AG04450 (cell line): ENCODE measurements at regions not wholly inside any gene's neighbourhood (a gene's known extent, or its start where the extent isn't known, plus 50 kb on each side); places are given as distances from the start of the nearest gene placed in this dataset.
"Not testable (repeated sequence)": the region's sequence is repeated elsewhere in the genome, so short reads cannot be mapped to it uniquely, and the experiment has no call there.

Experiments
- CTCF ChIA-PET: fragments of 300-600, 350-600 bp; formaldehyde crosslinking; extraction: SDS; loops from one replicate; lab custom pipeline; 2022; ENCODE audit warnings: antibody characterized with exemption, inconsistent platforms; lab: Charles Lee
- POLR2A ChIA-PET: fragments of 350-600 bp; formaldehyde crosslinking; extraction: SDS; loops from one replicate; lab custom pipeline; 2021; ENCODE audit warnings: antibody characterized with exemption, inconsistent platforms; lab: Yijun Ruan, JAX
- DNase-seq: peaks from one replicate; pipeline ENCODE4 v3.0.0-alpha.2; 2011; ENCODE audit warnings: low read depth, low spot score
- H3K27ac ChIP-seq: one replicate; pipeline ENCODE4 v1.5.1; 2012; ENCODE audit warnings: low read depth, low read length, control low read depth
- H3K27me3 ChIP-seq: one replicate; pipeline ENCODE4 v1.6.0; 2012; ENCODE audit warnings: low read length; ENCODE audit not compliant: control insufficient read depth, insufficient read depth
- H3K4me3 ChIP-seq: 2 replicates; pipeline ENCODE4 v1.5.1; 2011; ENCODE audit warnings: mild to moderate bottlenecking, low read depth, low read length, control low read depth
- H3K9me3 ChIP-seq: 2 replicates; pipeline ENCODE4 v1.5.1; 2012; ENCODE audit warnings: low read length; ENCODE audit not compliant: control insufficient read depth, insufficient read depth

- H3K27me3 ChIP-seq, H3K9me3 ChIP-seq, CTCF ChIA-PET, DNase-seq, H3K4me3 ChIP-seq, H3K27ac ChIP-seq, POLR2A ChIA-PET: not testable (repeated sequence)
Measured at GRCh38 chr15:30688684-30689083, 62.8 kb downstream of the ARHGAP11B start.

GRCh38 chr15:30690153-30690552, 64.2 kb downstream of the ARHGAP11B start:
- CTCF ChIA-PET, H3K4me3 ChIP-seq, H3K27me3 ChIP-seq, DNase-seq, H3K9me3 ChIP-seq, H3K27ac ChIP-seq, POLR2A ChIA-PET: not testable (repeated sequence)

GRCh38 chr15:30695811-30696210, 69.9 kb downstream of the ARHGAP11B start:
- H3K9me3 ChIP-seq, H3K27ac ChIP-seq, DNase-seq, CTCF ChIA-PET, POLR2A ChIA-PET, H3K27me3 ChIP-seq, H3K4me3 ChIP-seq: not testable (repeated sequence)

- H3K27me3 ChIP-seq, CTCF ChIA-PET, H3K9me3 ChIP-seq, DNase-seq, H3K27ac ChIP-seq, H3K4me3 ChIP-seq, POLR2A ChIA-PET: not testable (repeated sequence)
Measured at GRCh38 chr15:30696439-30697314, 70.7 kb downstream of the ARHGAP11B start.

GRCh38 chr15:30697315-30697685, 71.4 kb downstream of the ARHGAP11B start:
- H3K9me3 ChIP-seq, H3K27ac ChIP-seq, CTCF ChIA-PET, POLR2A ChIA-PET, H3K4me3 ChIP-seq, DNase-seq, H3K27me3 ChIP-seq: not testable (repeated sequence)

- H3K27ac ChIP-seq, CTCF ChIA-PET, H3K4me3 ChIP-seq, H3K27me3 ChIP-seq, POLR2A ChIA-PET, DNase-seq, H3K9me3 ChIP-seq: not testable (repeated sequence)
Measured at GRCh38 chr15:30700006-30700597, 74.2 kb downstream of the ARHGAP11B start.

- DNase-seq, POLR2A ChIA-PET, H3K9me3 ChIP-seq, CTCF ChIA-PET, H3K27me3 ChIP-seq, H3K27ac ChIP-seq, H3K4me3 ChIP-seq: not testable (repeated sequence)
Measured at GRCh38 chr15:30707976-30708685, 82.2 kb downstream of the ARHGAP11B start.

GRCh38 chr15:30708809-30709208, 82.9 kb downstream of the ARHGAP11B start:
- H3K27ac ChIP-seq, POLR2A ChIA-PET, CTCF ChIA-PET, H3K4me3 ChIP-seq, H3K27me3 ChIP-seq, H3K9me3 ChIP-seq, DNase-seq: not testable (repeated sequence)

GRCh38 chr15:30718038-30718643, 92.2 kb downstream of the ARHGAP11B start:
- H3K4me3 ChIP-seq, H3K9me3 ChIP-seq, CTCF ChIA-PET, POLR2A ChIA-PET, DNase-seq, H3K27me3 ChIP-seq, H3K27ac ChIP-seq: not testable (repeated sequence)

- POLR2A ChIA-PET, CTCF ChIA-PET, H3K27ac ChIP-seq: not testable (repeated sequence)
Measured at GRCh38 chr15:30719363-30719762, 93.4 kb downstream of the ARHGAP11B start.

GRCh38 chr15:30720825-30721224, 94.9 kb downstream of the ARHGAP11B start:
- DNase-seq, H3K27me3 ChIP-seq, POLR2A ChIA-PET, H3K27ac ChIP-seq, H3K4me3 ChIP-seq, CTCF ChIA-PET, H3K9me3 ChIP-seq: not testable (repeated sequence)

More at GRCh38 chr15:30719363-30719762, 93.4 kb downstream of the ARHGAP11B start:
- not testable (repeated sequence) for H3K9me3 ChIP-seq, DNase-seq, H3K27me3 ChIP-seq, H3K4me3 ChIP-seq
